ENCODE measurements at regions not wholly inside any gene's neighbourhood (a gene's known extent, or its start where the extent isn't known, plus 50 kb on each side); places are given as distances from the start of the nearest gene placed in this dataset.

DNA sequence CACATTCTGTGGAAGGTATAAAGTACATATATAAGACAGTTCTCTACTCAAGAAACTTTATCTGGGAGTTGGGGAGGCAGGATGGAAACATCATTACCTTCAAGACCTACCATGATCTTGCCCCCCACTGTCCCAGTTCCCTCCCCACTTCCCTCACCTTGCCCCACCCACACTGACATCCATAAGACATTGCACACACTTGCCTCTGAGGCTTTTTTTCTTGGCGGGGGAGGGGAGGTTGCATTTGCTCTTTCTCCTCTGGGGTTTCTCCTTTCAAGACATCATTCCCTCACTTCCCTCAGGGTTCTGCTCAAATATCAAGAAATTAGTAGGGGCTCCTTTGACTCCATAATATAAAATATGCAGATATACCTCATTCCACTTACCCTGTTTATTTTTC lies 276.0 kb downstream of the ARL4A start:
- H3K27me3 ChIP-seq (ENCODE audit: low read depth, low read length): no peaks in the 10 kb centered on the region
- H3K9ac ChIP-seq (ENCODE audit: low read length): no peak overlapping the region
- no peak overlapping the region for H2AFZ ChIP-seq (ENCODE audit: low read depth, low read length)
- no peaks in the 10 kb centered on the region for H4K20me1 ChIP-seq (ENCODE audit: insufficient read depth, low read length)
- H3K4me1 ChIP-seq (ENCODE audit: low read length): no peaks in the 10 kb centered on the region
- no peaks in the 10 kb centered on the region for H3K79me2 ChIP-seq (ENCODE audit: low read length)
- H3K9me3 ChIP-seq (ENCODE audit: insufficient read depth, low read length): no peaks in the 10 kb centered on the region
- no peak overlapping the region for H3K27ac ChIP-seq (ENCODE audit: low read length)
- H3K4me3 ChIP-seq (ENCODE audit: low read length): no peak overlapping the region
- TF ChIP-seq EZH2phosphoT487 (IDR thresholded peaks at IDR 0.05; ENCODE audit: low read depth): no peak
- TF ChIP-seq, protein P1, sequence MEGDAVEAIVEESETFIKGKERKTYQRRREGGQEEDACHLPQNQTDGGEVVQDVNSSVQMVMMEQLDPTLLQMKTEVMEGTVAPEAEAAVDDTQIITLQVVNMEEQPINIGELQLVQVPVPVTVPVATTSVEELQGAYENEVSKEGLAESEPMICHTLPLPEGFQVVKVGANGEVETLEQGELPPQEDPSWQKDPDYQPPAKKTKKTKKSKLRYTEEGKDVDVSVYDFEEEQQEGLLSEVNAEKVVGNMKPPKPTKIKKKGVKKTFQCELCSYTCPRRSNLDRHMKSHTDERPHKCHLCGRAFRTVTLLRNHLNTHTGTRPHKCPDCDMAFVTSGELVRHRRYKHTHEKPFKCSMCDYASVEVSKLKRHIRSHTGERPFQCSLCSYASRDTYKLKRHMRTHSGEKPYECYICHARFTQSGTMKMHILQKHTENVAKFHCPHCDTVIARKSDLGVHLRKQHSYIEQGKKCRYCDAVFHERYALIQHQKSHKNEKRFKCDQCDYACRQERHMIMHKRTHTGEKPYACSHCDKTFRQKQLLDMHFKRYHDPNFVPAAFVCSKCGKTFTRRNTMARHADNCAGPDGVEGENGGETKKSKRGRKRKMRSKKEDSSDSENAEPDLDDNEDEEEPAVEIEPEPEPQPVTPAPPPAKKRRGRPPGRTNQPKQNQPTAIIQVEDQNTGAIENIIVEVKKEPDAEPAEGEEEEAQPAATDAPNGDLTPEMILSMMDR (IDR thresholded peaks at IDR 0.05; ENCODE audit: low read depth, low read length): no peak
- no peak overlapping the region for H3K4me2 ChIP-seq (ENCODE audit: low read length)
- H3K36me3 ChIP-seq (replicated peaks; ENCODE audit: low read depth, low read length): no peaks in the 10 kb centered on the region

DNA sequence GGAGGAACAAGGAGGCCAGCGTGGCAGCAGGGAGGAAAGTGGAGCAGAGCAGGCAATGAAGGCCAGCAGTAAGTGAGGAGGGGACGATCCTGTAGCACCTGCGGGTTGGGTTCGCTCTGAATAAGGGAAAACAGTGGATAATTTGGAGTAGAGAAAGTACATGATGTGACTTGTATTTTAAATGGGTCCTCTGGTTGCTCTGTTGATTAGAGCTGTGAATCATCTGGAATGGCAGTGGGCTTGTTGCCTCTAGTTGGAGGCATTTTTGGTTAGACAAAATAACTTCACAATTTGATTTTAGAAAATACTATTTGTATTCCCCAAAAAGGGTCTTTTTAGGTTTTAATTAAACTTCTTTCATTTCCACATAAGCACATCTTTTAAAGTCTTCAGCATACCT lies 277.4 kb downstream of the ARL4A start:
- no peaks in the 10 kb centered on the region for H3K9me3 ChIP-seq (ENCODE audit: insufficient read depth, low read length)
- H3K4me2 ChIP-seq (ENCODE audit: low read length): no peak overlapping the region
- H3K36me3 ChIP-seq (replicated peaks; ENCODE audit: low read depth, low read length): no peaks in the 10 kb centered on the region
- H3K27ac ChIP-seq (ENCODE audit: low read length): no peak overlapping the region
- H3K27me3 ChIP-seq (ENCODE audit: low read depth, low read length): no peaks in the 10 kb centered on the region
- H4K20me1 ChIP-seq (ENCODE audit: insufficient read depth, low read length): no peaks in the 10 kb centered on the region
- H3K4me1 ChIP-seq (ENCODE audit: low read length): no peaks in the 10 kb centered on the region
- H3K9ac ChIP-seq (ENCODE audit: low read length): no peak overlapping the region
- no peak overlapping the region for H3K4me3 ChIP-seq (ENCODE audit: low read length)
- H3K79me2 ChIP-seq (ENCODE audit: low read length): no peaks in the 10 kb centered on the region
- H2AFZ ChIP-seq (ENCODE audit: low read depth, low read length): no peak overlapping the region
- TF ChIP-seq, protein P1 (IDR thresholded peaks at IDR 0.05; ENCODE audit: low read depth, low read length): no peak
- TF ChIP-seq EZH2phosphoT487 (IDR thresholded peaks at IDR 0.05; ENCODE audit: low read depth): no peak

DNA sequence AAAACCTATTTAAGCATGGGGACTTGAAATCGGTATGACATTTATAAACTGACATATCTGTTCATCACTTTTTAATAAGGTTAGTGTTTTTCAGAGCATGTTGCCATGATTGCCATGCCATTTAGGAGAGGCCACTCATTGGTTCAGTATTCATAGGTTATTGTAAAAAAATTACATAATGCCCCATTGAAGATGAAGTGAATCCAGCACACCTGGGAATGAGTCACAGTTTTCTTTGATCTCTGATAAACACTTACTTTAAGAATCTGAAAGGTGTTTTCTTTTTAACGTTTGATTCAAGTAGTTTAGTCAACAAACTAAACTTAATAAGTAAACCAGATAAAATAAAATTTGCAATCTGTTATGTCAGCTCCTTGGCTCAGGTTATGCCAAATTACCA lies 278.3 kb downstream of the ARL4A start:
- H3K9me3 ChIP-seq (ENCODE audit: insufficient read depth, low read length): no peaks in the 10 kb centered on the region
- no peaks in the 10 kb centered on the region for H3K79me2 ChIP-seq (ENCODE audit: low read length)
- no peak overlapping the region for H2AFZ ChIP-seq (ENCODE audit: low read depth, low read length)
- H3K4me2 ChIP-seq (ENCODE audit: low read length): no peak overlapping the region
- no peaks in the 10 kb centered on the region for H3K27me3 ChIP-seq (ENCODE audit: low read depth, low read length)
- TF ChIP-seq EZH2phosphoT487 (IDR thresholded peaks at IDR 0.05; ENCODE audit: low read depth): no peak
- TF ChIP-seq, protein P1 (IDR thresholded peaks at IDR 0.05; ENCODE audit: low read depth, low read length): no peak
- H3K4me1 ChIP-seq (ENCODE audit: low read length): no peaks in the 10 kb centered on the region
- no peak overlapping the region for H3K4me3 ChIP-seq (ENCODE audit: low read length)
- H4K20me1 ChIP-seq (ENCODE audit: insufficient read depth, low read length): no peaks in the 10 kb centered on the region
- no peak overlapping the region for H3K27ac ChIP-seq (ENCODE audit: low read length)
- H3K36me3 ChIP-seq (replicated peaks; ENCODE audit: low read depth, low read length): no peaks in the 10 kb centered on the region
- no peak overlapping the region for H3K9ac ChIP-seq (ENCODE audit: low read length)

DNA sequence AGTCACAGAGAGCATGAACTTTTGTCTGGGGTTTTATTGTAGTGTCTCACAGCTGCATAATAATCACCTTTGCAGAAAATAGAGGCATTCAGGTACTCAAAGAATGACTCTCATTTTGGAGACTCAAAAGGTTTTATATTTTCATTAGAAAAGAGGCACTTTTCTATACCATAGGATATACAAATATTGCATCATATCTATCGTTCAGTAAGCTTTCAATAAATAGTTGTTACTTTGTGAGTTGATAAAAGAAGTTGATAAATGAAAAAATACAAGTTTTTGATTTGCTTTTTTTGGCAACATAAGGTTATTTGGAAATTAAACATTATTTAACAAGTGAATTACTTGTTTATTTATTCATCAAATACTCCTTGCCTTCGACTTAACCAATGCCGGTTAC lies 279.9 kb downstream of the ARL4A start:
- H2AFZ ChIP-seq (ENCODE audit: low read depth, low read length): no peak overlapping the region
- no peak overlapping the region for H3K27ac ChIP-seq (ENCODE audit: low read length)
- H3K4me3 ChIP-seq (ENCODE audit: low read length): no peak overlapping the region
- H3K4me1 ChIP-seq (ENCODE audit: low read length): no peaks in the 10 kb centered on the region
- TF ChIP-seq, protein P1 (IDR thresholded peaks at IDR 0.05; ENCODE audit: low read depth, low read length): no peak
- TF ChIP-seq EZH2phosphoT487 (IDR thresholded peaks at IDR 0.05; ENCODE audit: low read depth): no peak
- no peaks in the 10 kb centered on the region for H3K79me2 ChIP-seq (ENCODE audit: low read length)
- H3K36me3 ChIP-seq (replicated peaks; ENCODE audit: low read depth, low read length): no peaks in the 10 kb centered on the region
- H3K9ac ChIP-seq (ENCODE audit: low read length): no peak overlapping the region
- no peaks in the 10 kb centered on the region for H3K9me3 ChIP-seq (ENCODE audit: insufficient read depth, low read length)
- H3K4me2 ChIP-seq (ENCODE audit: low read length): no peak overlapping the region
- H3K27me3 ChIP-seq (ENCODE audit: low read depth, low read length): no peaks in the 10 kb centered on the region
- no peaks in the 10 kb centered on the region for H4K20me1 ChIP-seq (ENCODE audit: insufficient read depth, low read length)

Data from OCI-LY3 (cell line).